GM12874 (cell line): ENCODE measurements at regions not wholly inside any gene's neighbourhood (a gene's known extent, or its start where the extent isn't known, plus 50 kb on each side); places are given as distances from the start of the nearest gene placed in this dataset.

Experiments
- CTCF ChIP-seq: IDR thresholded peaks from 2 replicates; pipeline ENCODE4 v1.5.1; 2011; ENCODE audit warnings: low read depth, mild to moderate bottlenecking, control low read depth, low read length, moderate library complexity; ENCODE audit not compliant: insufficient read depth

- no peak for TF ChIP-seq CTCF
Observed at GRCh38 chr18:24567199-24567598, 106.8 kb downstream of the HRH4 start.

GRCh38 chr18:24570716-24571115 is 110.3 kb downstream of the HRH4 start:
- no peak for TF ChIP-seq CTCF

GRCh38 chr18:24582771-24583170 is 122.3 kb downstream of the HRH4 start:
- TF ChIP-seq CTCF, result no peak

GRCh38 chr18:24584205-24584604 is 123.8 kb downstream of the HRH4 start:
- TF ChIP-seq CTCF, result no peak

GRCh38 chr18:24584813-24585212 is 124.4 kb downstream of the HRH4 start:
- no peak for TF ChIP-seq CTCF

- TF ChIP-seq CTCF, result no peak
Observed at GRCh38 chr18:24585996-24586566, 125.6 kb downstream of the HRH4 start.

GRCh38 chr18:24586662-24587360 is 126.4 kb downstream of the HRH4 start:
- TF ChIP-seq CTCF, result no peak

GRCh38 chr18:24588440-24588839 is 128.0 kb downstream of the HRH4 start:
- TF ChIP-seq CTCF, result no peak
